GM18909 (cell line): ENCODE measurements at regions not wholly inside any gene's neighbourhood (a gene's known extent, or its start where the extent isn't known, plus 50 kb on each side); places are given as distances from the start of the nearest gene placed in this dataset.

Source experiments
- ATAC-seq: cut with Tn5 transposase; IDR thresholded peaks from one replicate; pipeline ENCODE4 v1.9.1; 2021; ENCODE audit warnings: mild to moderate bottlenecking; ENCODE audit not compliant: unreplicated experiment, poor library complexity

DNA sequence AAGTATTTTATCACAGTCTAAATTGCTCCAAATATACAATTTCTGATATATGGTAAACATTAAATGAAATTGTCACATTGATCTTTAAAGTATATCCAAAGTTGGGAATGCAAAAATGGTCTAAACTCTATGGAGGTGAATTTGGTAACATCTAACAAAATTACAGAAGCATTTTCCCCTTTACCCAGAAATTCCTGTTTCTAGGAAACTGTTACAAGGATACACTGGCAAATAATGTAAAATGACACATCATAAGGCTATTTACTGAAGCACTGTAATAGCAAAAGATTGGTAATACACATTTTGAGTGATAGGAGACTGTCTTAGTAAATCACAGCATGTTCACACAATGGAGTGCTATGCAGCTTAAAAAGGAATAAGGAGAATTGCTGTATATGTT is 50.0 kb upstream of the SLCO2A1 start:
- ATAC-seq: no peak
